ENCODE measurements at regions not wholly inside any gene's neighbourhood (a gene's known extent, or its start where the extent isn't known, plus 50 kb on each side); places are given as distances from the start of the nearest gene placed in this dataset.

DNA sequence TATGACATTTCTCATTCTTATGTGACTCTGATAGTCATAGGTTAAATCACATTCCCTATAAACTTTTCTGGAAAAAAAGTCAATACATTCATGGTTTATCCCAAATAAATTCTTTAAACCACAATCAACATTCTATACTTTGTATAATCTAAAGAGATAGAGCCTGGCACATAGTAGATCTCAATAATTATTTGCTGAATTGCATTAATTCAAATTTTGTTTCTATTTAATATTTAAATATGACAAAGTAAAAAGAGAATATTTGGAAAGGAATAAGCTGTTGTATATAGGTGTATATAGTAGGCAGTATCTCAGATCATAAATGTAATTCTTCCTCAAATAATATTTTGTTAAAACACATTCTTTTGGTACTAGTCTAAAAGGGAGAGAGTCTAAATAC, 102.2 kb upstream of the USP15 start:
- TF ChIP-seq, protein P1, sequence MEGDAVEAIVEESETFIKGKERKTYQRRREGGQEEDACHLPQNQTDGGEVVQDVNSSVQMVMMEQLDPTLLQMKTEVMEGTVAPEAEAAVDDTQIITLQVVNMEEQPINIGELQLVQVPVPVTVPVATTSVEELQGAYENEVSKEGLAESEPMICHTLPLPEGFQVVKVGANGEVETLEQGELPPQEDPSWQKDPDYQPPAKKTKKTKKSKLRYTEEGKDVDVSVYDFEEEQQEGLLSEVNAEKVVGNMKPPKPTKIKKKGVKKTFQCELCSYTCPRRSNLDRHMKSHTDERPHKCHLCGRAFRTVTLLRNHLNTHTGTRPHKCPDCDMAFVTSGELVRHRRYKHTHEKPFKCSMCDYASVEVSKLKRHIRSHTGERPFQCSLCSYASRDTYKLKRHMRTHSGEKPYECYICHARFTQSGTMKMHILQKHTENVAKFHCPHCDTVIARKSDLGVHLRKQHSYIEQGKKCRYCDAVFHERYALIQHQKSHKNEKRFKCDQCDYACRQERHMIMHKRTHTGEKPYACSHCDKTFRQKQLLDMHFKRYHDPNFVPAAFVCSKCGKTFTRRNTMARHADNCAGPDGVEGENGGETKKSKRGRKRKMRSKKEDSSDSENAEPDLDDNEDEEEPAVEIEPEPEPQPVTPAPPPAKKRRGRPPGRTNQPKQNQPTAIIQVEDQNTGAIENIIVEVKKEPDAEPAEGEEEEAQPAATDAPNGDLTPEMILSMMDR (IDR thresholded peaks at IDR 0.05; ENCODE audit: poor library complexity) = no peak
- TF ChIP-seq EZH2 (IDR thresholded peaks at IDR 0.05; ENCODE audit: borderline replicate concordance) (no peak), EZH2phosphoT487 (IDR thresholded peaks at IDR 0.05; ENCODE audit: low read depth, severe bottlenecking, unreplicated experiment) (no peak)

All from hepatocyte (in vitro differentiated cells).